ENCODE measurements at regions not wholly inside any gene's neighbourhood (a gene's known extent, or its start where the extent isn't known, plus 50 kb on each side); places are given as distances from the start of the nearest gene placed in this dataset.

- WGBS, 2 donors, result 61 to 66% methylated on average over 9 of the region's 9 CpGs
- no peak for ATAC-seq
- no peak overlapping the region for H3K27ac ChIP-seq
- DNase-seq, result no peak
- H3K36me3 ChIP-seq, result no peaks in the 10 kb centered on the region
- H3K9me3 ChIP-seq, result no peaks in the 10 kb centered on the region
- TF ChIP-seq CTCF (IDR thresholded peaks at IDR 0.05), result no peak
- intact Hi-C loops (cut with DNase I), result no loop called here
- no peak for FAIRE-seq
- no peaks in the 10 kb centered on the region for H3K27me3 ChIP-seq
- no peaks in the 10 kb centered on the region for H3K4me1 ChIP-seq
- no peak overlapping the region for H3K4me3 ChIP-seq
Observed at GRCh38 chr4:54855191-54855854, 197.6 kb downstream of the KIT start.

GRCh38 chr4:54852602-54853001, 194.8 kb downstream of the KIT start:
- 72 to 78% methylated on average over 2 of the region's 2 CpGs for WGBS, 2 donors

GRCh38 chr4:54852054-54852453, 194.3 kb downstream of the KIT start:
- DNase-seq (no peak), ATAC-seq (no peak), FAIRE-seq (no peak)
- Histone ChIP-seq H3K27me3 (no peaks in the 10 kb centered on the region), H3K9me3 (no peaks in the 10 kb centered on the region), H3K4me3 (no peak overlapping the region), H3K27ac (no peak overlapping the region), H3K4me1 (no peaks in the 10 kb centered on the region), H3K36me3 (no peaks in the 10 kb centered on the region)
- intact Hi-C loops (cut with DNase I), result no loop called here
- no peak for TF ChIP-seq CTCF (IDR thresholded peaks at IDR 0.05)
- WGBS, 2 donors, result 65 to 73% methylated on average over 1 of the region's 1 CpG

More at GRCh38 chr4:54852602-54853001, 194.8 kb downstream of the KIT start:
- H3K4me3 ChIP-seq, result no peak overlapping the region
- no peaks in the 10 kb centered on the region for H3K9me3 ChIP-seq
- intact Hi-C loops (cut with DNase I), result no loop called here
- no peaks in the 10 kb centered on the region for H3K4me1 ChIP-seq
- H3K27ac ChIP-seq, result no peak overlapping the region
- DNase-seq (no peak), ATAC-seq (no peak), FAIRE-seq (no peak)
- H3K36me3 ChIP-seq, result no peaks in the 10 kb centered on the region
- no peak for TF ChIP-seq CTCF (IDR thresholded peaks at IDR 0.05)
- no peaks in the 10 kb centered on the region for H3K27me3 ChIP-seq

DNA sequence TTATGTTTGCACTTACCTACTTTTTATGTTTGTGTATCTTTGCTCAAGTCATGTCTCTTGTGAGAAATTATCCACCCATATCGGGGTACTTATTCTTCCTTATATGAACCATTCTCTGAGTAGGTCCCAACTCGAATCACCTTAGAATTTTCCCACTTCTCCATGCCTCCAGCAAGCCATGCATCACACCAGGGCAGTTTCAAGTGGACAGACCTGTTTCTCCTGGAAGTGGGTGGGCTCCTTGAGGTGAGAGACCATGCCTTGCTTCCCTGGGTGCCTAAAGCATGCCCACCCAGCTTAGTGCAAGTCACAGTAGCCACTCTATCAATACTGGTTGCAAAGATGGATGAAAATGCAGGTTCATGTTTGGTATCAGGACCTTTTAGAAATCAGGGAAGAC, 187.2 kb downstream of the KIT start:
- no peak for ATAC-seq

More for the DNA sequence above, 187.2 kb downstream of the KIT start:
- WGBS, 2 donors, result 55 to 58% methylated on average over 2 of the region's 2 CpGs
- DNase-seq, result no peak
- no peak for FAIRE-seq
- H3K4me3 ChIP-seq, result no peak overlapping the region
- H3K27me3 ChIP-seq, result no peaks in the 10 kb centered on the region
- H3K27ac ChIP-seq, result no peak overlapping the region
- H3K36me3 ChIP-seq, result no peaks in the 10 kb centered on the region
- H3K9me3 ChIP-seq, result no peaks in the 10 kb centered on the region
- no peak for TF ChIP-seq CTCF (IDR thresholded peaks at IDR 0.05)
- intact Hi-C loops (cut with DNase I), result no loop called here
- no peaks in the 10 kb centered on the region for H3K4me1 ChIP-seq

Measured in pancreas (tissue), 10 donors.